Stimulated activated naive CD4-positive, alpha-beta T cell (primary cell): ENCODE measurements at regions not wholly inside any gene's neighbourhood (a gene's known extent, or its start where the extent isn't known, plus 50 kb on each side); places are given as distances from the start of the nearest gene placed in this dataset.

Source experiments
- DNase-seq, 6 experiments: peaks; one replicate each; lab custom pipeline; 2025; lab: John Stamatoyannopoulos, UW

DNA sequence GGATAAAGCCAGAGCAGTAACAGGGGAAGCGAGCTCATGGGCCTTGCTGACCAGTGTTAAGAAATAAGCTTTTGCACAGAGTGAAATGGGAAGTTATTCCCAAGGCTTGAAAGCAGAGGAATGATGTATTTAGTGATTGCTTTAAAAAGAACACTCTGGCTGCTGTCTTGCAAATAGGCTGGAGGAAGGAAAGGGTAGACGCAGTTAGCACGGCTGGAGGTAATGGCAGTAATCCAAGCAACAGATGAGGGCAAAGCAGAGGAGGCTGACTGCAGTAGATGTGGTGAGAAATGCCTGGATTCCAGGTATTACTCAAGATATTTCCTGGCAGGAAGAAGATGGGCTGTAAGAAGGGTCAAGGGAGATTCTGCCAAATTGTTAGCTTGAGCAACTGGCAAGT lies 1342.3 kb upstream of the AGA start:
- DNase-seq, result no peak

DNA sequence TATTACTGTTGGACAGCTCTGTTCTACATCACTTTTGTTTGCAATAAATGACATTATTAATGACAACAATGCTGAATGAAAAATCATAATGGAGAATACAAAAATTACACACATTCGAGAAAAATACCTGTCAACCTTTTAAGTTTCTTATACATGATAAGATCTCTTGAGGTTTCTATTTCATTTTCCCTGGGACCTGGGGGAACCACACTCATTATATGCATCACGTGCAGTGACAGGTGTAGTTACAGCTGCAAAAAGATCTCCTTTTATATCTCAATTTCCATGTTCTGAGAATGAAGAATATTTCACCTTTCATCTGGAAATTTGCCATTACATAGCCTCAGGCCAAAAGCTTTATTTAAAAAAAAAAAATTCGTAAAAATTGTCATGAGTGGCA lies 1347.0 kb upstream of the AGA start:
- no peak for DNase-seq

DNA sequence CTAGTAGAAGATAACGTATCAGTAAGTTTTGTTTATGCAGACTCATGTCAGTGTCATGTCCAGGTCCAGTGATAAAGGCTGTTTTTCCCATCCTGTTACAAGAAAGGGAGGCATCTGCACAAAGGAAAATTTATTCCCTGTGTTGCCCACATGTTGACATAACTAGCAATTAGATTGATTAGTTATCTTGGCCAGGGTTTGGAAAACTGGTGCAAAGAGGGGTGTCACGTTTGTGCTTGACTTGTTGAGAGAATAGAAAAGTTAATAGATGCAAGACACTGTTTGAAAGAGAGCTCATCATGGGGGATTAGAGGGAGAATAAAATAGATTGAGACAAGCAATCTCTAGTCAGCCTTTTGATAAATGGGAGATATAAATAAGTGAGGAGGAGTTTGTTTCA lies 1357.0 kb upstream of the AGA start:
- DNase-seq, result no peak

- no peak for DNase-seq
These were observed 1365.9 kb upstream of the AGA start for GRCh38 chr4:178808106-178808505.

DNA sequence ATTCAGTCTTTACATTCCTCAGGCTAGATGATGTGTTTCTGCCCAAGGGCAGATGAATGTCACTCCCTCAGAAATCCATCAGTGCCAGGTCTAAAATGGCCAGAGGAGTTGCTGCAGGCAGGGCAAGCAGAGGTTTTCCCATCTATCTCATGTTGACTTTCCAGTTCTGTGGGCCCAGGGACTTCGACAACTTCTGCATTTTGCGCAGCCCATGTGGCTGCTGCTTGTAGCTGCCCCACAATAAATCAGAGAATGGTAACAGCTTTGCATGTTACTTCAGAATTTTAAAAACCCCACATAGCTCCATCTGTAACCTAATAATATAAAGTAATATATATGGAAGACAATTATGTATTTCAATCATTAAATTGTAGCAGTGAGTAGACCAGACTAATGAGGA lies 1367.7 kb upstream of the AGA start:
- no peak for DNase-seq

DNA sequence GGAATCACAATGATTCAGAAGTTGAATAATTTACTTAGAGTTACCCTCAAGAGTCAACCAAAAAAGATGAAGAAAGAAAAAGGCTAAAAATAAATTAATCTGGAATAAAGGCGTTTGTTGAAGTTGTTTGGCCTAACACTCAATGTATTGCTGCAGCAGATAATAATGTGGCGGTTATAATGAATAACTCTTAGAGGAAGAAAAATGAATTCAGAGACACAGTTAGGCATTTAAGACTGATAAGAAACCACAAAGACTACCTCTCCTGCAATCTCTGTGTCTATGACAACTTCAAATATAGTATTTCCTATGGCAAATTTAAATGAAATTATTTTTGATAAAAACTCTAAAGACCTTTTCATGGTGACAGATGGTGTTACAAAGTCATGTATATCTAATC lies 1369.1 kb upstream of the AGA start:
- DNase-seq, result no peak

- no peak for DNase-seq
These were observed 1370.6 kb upstream of the AGA start for GRCh38 chr4:178812866-178813265.

DNA sequence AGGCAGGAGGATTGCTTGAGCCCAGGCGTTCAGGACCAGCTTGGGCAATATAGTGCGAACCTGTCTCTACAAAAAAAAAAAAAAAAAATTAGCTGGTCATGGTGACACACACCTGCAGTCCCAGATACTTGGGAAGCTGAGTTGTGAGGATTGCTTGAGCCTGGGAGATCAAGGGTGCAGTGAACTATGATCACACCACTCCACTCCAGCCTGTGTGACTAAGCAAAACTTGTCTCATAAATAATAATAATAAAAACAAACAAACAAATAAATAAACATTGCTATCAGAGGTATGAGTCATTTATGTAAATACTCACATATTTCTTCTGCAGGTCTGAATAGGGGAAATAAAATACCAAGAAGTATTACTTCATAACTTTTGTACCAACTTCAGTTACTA lies 1372.7 kb upstream of the AGA start:
- no peak for DNase-seq

GRCh38 chr4:178823673-178824295 lies 1381.5 kb upstream of the AGA start:
- no peak for DNase-seq

DNA sequence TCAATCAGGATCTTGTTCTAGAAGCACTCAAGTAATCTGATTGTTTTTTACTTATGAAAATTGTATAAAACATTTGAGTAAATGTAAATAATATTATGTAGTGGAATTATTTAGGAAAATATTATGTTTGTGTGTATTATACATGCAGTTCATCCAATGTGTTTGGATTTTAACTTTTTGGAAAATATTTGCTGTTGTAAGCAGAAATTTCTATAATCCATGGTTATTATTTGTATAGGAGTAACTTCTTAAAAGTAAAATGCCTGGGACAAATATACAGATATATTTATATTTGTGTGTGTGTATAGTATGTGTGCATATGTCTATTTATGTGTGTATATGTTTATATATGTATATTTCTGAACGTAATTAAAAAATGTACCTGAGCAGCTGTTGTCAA lies 1394.6 kb upstream of the AGA start:
- DNase-seq, result no peak

DNA sequence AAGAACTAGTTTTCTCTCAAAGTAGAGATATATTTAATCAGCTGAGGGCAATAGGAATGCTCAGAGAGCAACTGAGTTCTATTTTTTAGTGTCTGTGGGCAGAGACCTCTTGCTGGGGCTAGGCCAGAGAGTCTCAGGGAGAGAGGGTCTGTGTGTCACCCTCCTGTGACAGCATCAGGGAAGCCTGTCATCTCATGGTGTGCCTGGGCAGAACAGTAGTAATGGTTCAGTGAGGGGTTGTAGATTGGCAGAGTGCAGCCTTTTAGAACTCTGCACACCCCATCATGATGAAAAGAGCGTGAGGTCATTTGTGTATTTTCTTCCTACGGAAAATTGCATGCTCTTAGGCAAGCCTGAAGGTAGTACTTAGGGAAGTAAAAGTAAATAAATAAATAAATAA lies 1396.5 kb upstream of the AGA start:
- DNase-seq, result no peak

DNA sequence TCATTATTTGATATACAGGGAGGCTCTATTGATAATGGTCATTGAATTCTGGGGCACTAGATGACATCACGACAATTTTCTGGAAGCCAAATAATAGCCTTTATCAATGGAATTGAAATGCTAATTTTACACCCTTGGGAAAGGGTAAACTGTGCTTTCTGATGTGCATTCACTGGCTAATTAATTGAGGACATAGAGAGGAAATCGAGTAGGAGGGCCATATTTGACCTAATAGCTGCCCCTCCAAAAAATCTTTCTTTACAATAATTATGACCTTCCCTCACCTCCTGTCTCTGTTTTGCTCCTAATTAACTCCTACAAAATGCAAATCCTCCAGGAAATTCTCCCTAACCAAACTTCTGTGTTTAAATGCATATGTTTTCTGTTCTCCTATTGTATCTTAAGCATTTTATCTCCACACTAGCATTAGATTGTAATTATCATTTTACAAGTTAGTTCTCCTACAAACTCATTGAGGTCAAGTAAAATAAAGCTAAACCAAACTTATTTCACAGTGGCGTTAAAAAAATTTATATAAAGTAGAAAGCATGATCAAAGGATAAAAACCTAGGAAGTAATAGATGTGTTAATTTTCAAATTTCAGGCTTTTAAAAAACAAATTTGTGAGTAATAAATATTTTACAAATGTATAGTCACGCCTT lies 1414.0 kb upstream of the AGA start:
- no peak for DNase-seq

- DNase-seq, result no peak
These were observed 1429.2 kb upstream of the AGA start for GRCh38 chr4:178871476-178871875.

- no peak for DNase-seq
These were observed 1439.7 kb upstream of the AGA start for GRCh38 chr4:178881937-178882336.

- DNase-seq, result no peak
These were observed 1451.9 kb upstream of the AGA start for GRCh38 chr4:178894126-178894525.

- no peak for DNase-seq
These were observed 1456.8 kb upstream of the AGA start for GRCh38 chr4:178899084-178899483.

DNA sequence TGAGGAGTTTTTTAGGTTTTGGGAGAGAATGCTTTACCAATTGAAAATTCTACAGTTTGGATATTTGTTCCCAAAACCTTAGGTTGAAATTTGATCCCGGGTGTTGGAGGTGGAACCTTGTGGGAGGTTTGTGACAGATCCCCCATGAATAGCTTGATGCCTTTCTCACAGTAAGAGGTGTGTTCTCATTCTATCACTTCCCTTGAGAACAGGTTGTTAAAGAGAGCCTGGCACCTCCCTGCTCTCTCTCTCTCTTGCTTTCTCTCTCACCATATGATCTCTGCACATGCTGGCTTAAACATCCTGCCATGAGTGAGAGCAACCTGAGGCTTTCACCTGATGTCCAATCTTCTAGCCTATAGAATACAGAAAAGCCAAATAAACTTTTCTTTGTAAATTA lies 1475.5 kb upstream of the AGA start:
- DNase-seq, result no peak

GRCh38 chr4:178937130-178937529 lies 1494.9 kb upstream of the AGA start:
- DNase-seq, result no peak

- no peak for DNase-seq
These were observed 1499.7 kb upstream of the AGA start for GRCh38 chr4:178941975-178942374.

GRCh38 chr4:178953447-178954120 lies 1511.3 kb upstream of the AGA start:
- no peak for DNase-seq

- no peak for DNase-seq
These were observed 1513.4 kb upstream of the AGA start for GRCh38 chr4:178955614-178956013.

- DNase-seq, result no peak
These were observed 1516.6 kb upstream of the AGA start for GRCh38 chr4:178958725-178959440.

- DNase-seq, result no peak
These were observed 1521.3 kb upstream of the AGA start for GRCh38 chr4:178963446-178964045.
